ENCODE measurements at regions not wholly inside any gene's neighbourhood (a gene's known extent, or its start where the extent isn't known, plus 50 kb on each side); places are given as distances from the start of the nearest gene placed in this dataset.

DNA sequence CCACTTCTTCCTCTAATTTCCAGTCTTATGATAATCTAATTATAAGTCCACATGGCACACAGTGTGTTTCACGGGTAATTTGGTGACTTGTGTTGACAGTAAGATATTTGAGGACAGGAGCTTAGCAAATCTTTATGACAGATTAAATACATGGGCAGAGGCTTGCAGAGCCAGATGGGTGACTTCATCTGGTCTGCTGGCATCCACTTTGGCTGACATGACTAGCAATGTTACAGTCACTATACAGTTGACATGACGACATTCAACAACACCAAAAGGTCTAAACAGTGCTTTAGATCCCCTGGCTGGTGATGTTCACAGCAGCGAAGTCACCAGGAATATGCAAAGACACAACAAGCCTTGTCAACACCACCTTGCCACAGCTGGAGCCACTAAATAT is 147.2 kb downstream of the ETS2 start:
- DNase-seq: no peak

DNA sequence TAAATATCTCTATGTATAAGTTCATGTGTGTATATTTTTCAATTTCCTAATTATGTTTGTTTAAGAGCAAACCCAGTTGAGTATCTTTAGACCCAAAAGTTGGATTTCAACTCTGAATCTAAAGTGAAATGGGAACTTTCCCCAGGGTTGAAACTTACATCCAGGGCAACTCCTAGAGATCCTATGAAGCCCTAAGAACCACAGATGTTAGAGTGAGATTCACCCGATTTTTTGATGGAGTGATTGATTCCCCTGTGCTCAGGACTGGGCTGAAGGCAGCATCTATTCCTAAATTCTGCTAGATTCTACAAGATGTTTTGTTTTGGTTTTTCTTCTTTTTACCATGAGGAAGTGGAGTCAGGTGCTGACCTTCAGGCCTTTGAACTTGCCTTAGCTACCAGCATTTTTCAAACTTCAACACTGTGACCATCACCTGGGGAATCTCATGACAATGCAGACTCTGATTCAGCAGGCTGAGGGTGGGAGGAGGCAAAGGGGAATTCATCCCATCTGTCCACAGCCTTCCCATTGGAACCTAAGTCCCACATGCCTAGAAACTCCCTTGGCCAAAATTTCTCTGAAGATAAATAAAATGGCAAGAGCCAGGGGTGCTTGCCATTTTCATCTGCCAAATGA is 145.5 kb downstream of the ETS2 start:
- DNase-seq: no peak

DNA sequence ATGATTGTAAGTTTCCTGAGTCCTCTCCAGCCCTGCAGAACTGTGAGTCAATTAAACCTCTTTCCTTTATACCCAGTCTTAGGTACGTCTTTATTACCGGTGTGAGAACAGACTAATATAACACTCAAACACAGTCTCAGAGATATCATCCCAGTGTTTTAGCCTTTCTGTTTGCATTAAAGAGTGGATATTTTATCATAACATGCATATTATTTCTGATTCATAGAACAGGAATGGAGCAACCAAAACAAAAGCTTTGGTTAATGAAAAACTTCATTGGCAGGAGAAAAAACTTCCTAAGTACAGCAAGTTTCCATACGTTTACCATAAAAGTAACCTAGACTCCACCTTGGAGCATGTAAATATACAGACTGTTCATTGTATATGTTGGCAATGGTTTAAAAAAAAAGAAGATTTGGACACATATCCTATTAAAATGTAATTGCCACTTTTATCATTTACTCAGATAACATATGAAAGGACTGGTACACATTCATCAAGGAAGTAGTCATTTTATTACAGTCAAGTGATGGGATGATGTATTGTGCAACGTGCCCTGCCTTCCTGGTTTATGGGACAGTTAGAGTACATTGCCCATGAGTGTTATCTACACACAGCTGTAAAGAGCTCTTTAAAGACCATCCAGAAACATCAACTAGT is 144.8 kb downstream of the ETS2 start:
- no peak for DNase-seq

DNA sequence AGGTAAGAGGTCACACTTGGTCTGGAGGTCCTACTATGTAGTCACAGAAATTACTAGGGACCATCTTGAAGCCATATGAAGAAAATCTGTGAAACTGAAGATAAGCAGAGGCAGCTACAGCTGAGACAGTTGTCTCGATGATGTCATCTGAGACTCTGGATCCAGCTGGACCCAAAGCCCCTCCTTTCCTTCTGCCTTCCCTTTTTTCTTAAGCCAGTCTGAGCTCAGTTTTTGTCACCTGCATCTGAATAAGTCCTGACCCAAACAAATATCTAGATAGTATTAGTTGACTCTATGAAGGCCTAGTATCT is 143.3 kb downstream of the ETS2 start:
- DNase-seq: no peak

DNA sequence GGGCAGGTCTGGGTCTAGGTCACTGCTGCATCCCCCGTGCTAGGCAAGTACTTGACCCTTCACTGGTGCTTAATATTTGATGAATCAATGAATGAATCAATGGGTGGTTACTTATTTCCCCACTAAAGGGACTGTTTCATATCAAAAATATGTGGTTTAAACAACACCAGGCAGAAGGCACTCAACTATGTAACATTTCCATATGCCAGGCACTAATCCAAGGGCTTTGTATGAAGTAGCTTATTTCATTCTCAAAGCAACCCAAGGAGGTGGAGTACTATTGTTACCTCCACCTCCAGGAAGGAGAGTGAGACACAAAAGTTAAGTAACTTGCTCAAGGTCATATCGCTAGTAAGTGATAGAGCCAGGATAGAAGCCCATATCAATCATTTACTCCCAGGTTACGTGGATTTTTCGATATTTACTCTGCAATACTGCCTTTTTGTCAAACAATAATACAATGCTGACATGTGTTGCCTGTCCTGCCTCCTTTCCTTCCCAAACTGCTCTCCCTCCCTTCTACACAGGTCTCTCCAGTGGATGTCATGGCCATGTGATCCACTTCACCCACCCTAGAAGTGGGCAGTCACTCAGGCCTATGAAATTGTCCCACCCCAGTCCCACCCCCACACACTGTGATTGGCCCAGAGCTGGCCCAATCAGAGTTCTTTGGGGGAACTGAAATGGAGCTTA is 142.8 kb downstream of the ETS2 start:
- DNase-seq: no peak

DNA sequence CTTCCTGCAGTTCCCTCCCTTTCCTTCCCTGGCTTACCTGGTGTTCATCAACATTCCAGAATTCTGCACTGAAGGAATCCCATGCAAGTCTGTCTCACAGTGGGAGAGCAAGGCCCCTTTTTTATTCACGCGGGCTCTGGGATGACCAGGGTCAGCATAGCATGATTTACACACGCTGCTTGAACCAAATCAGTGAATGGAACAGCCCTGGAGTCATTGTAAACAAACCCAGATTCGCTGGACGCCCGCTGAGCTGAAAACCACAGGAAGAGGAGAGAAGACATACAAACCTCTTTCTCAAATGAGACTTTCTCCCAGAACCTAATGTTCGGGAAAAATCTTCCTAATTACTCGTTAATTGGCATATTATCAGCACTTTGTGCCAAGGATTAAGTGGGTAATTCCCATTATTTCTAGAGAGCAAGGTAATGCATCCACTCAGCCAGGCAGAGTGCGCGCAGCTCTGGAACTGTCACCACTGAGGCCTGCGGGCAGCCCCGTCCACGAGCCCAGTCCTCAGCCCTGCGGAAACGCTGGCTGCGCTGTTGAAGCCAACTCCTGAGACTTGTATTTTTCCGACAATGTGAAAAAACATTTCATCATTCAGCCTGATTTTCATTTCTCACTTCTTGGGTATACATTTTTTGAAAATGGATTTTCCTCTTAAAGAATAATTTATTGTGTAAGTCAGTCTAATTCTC is 140.0 kb downstream of the ETS2 start:
- no peak for DNase-seq

DNA sequence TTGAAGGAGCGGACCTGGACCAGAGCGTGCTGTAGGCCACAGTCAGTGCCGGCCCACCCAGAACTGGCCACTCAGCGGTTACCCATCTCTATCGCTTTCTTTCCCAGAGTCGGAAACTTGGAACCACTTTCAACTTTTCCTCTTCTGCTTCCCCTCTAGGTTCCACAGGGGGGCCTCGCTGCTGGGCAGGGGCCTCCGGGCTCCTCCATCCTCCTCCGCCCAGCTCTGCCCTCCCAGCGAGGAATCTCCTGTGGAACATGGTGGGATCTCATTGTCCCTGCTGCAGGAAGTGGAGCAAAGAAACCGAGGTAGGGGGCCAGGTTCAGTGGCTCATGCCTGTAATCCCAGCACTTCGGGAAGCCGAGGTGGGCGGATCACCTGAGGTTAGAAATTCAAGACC is 139.2 kb downstream of the ETS2 start:
- DNase-seq: no peak

DNA sequence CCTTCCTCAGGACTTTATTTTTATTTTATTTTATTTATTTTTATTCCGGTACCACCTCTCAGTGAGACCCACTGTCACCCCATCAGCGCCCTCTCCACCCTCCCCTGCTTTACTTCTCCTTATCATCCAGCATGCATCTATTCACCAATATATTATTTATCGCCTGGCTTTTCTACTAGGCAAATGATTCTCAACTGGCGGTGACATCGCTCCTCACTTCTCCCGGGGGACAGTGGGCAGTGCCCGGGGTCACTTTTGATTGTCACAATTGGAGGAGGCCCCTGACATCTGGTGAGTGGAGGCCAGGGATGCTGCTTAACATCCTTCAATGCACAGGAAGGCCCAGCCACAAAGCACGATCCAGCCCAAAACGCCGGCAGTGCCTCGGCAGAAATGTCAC is 138.7 kb downstream of the ETS2 start:
- DNase-seq: no peak

DNA sequence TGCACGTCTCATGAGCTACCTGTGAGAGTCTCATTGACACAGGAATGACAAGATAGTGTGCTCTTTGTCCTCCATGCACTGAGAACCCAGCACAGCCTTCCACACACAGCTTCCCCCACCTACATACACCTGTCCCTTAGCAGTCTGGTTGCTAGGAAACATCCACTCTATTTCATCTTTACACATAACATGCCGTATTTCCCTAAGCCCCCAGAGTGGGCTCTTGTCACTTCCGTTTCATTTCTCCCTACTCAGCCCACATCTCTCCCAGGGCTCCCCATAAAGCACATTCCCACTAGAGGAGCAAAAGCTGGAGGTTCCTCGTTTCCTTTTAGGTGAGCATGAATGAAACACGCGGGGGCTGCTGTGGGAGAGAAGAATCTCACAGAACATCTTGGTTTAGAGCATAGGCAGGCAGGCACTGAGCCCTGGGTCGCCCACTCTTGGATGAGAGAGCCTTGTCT is 137.1 kb downstream of the ETS2 start:
- DNase-seq: no peak

DNA sequence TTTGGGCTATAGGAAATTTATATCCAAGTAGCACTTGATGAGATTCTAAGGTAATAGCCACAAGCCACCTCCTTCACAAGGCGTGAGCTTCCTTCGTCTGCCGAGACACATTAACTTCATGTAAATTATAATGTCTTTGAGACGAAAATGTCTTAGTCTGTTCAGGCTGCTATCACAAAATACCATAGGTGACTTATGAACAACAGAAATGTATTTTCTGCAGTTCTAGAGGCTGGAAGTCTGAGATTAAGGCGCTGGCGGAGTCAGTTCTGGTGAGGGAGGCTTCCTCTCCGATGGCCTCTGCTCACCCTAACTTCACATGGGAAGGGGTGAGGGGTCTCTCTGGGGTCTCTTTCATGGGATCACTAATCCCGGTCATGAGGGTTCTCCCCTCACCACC is 133.0 kb downstream of the ETS2 start:
- DNase-seq: no peak

DNA sequence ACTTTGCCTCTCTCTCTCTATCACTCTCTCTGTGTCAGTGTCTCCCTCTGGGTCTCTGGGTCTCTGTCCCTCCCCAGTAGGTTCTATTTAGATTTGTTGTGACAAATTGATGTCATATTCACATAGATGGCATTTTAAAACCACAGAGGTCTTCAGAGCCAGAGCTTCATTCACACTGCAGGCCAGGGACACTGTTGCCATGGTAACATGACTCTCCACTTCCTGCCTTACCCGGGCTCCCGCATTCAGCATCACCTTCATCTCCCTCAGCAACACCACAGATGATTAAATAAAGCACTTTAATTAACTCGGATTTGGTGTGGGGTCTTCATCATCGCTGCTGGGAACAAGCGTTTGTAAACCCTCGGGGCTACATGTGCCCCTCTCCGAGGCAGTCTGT is 132.6 kb downstream of the ETS2 start:
- DNase-seq: no peak

DNA sequence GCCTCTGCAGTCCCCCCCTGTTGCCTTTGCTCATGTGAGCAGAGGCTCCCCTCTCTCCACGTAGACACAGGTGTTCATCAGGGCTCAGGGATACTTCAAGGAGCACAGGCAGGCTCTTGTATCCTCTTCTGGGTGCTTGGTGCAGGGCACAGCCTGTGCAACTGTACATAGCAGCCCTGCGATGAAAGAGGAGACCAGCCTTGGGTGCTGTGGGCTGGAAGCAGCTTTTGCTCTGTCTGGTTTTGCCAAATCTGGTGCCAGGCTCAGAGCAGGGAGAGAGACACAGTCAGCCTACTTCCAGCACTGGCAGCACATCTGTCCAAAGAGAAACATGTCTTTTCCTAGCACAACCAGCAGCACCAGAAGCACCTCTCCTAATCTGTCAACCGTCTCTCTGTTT is 132.1 kb downstream of the ETS2 start:
- no peak for DNase-seq

DNA sequence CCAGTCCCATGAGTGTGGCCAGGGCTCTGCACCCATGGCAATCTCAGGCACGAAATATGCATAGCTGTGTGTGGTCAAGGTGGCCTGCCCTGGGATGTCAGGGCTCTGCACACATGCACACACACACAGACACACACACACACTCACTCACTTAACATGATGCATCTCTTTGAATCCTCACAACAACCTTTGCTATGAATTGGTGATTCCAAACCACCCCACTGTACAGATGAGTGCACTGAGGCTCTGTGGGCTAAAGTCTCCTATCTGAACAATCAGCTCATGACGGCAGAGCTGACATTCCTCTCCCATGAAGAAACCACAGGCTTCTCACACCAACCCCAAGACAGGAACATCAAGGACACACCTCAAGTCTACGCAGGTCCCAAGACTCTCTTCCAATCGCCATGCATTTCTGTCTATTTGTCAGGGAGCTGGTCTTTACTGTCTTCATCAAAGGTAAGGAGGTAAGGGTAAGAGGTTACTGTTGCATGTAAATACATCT is 131.6 kb downstream of the ETS2 start:
- DNase-seq: no peak

DNA sequence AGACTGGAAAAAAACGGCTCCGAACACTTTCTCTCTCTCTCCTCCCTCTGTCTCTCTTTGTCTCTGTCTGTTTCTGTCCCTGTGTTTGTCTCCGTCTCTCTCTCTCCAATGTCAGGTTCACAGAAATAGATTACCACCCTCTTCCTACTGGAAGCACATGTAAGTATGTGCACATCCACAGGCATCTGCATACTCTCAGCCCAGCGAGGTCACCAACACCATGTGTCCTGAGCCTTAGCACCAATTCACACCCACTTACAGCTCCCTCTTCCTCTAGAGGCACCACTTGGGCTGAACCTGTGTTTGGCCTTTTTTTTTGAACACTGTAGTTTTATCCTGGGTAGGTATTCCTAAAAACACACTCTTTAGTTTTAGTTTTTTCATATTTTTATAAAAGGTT is 130.5 kb downstream of the ETS2 start:
- no peak for DNase-seq

DNA sequence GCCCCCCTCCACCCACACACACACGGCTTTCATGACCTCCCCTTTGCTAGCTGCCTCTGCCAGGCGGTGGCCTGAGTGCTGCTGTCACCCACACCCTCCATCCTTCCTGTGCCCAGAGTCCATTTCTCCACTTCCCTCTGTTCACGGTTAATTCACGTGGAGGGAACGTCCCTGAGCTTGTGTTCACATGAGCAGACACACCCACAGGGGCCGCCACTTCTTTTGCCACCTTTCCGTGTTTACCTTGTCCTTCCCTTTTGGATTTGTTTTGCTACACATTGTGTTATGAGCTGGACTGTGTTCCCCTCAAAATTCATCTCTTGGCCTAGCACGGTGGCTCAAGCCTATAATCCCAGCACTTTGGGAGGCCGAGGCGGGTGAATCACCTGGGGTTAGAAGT is 128.0 kb downstream of the ETS2 start:
- no peak for DNase-seq

DNA sequence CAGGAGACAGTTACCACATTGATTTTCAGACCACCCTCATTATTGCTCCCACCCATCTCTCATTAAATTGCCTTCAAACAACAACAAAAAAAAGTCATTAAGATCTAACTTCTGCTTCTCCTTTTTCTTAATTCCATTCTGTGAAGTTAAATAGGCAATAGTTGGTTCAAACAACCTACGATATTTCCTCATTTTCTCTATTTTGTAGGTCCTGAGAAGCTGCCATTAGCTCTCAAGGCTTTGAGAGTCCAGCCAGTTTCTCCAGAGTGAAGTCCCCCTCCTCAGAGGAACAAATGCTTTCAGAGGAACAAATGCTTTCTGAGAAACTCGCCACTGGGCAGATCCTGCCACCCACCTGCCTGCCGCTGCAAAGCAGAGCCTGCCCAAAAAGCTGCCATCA is 125.6 kb downstream of the ETS2 start:
- no peak for DNase-seq

DNA sequence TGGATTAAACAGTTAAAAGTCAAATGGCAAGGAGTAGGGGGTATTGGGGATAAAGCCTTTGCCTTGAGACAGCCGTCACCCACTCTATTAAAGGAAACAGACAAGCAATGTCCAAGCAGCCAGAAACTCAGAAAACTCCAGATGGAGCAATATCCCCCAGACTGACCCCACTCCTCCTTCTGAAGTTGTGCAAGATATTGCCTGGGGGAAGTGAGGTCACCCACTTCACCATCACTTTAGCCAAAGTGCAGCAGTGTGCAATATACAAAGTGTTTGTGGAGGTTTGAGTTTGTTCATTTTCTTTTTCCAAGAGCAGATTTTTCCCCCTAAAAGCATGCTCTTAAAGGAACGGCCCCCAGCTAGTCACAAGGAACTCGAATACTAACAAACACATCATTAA is 125.1 kb downstream of the ETS2 start:
- DNase-seq: no peak

DNA sequence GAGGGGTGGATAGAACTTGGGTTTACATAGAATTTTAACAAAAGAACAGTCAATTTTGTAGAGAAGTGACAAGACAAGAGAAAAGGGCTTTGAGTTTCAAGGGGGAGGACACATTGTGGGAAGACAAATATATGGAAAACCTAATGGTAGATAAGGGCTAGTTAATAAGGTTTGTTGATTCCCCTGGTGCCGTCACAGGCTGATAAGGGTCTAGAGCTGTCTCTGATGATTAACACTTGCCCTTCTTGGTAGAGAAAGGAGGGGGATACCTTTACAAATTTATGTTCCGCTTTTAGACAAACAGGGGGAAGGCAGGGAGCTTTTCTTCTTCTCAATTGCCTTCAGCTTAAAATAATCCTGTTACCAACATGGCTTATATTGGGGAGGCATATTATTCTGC is 124.3 kb downstream of the ETS2 start:
- no peak for DNase-seq

DNA sequence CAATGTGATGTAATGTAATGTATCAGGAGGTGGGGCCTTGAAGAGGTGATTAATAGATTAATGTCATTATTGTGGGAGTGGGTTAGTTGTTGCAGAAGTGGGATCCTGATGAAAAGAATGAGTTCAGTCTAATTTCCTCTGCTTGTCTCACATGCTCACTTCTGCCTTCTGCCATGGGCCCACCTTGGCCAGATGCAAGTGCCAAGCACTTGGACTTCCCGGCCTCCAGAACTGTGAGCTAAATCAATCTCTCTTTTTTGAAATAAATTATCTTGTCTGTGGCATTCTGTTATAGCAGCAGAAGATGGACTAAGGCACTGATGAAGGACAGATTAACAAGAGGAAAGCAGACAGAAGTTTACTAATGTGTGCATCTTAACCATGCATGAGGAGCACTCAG is 123.9 kb downstream of the ETS2 start:
- DNase-seq: no peak

DNA sequence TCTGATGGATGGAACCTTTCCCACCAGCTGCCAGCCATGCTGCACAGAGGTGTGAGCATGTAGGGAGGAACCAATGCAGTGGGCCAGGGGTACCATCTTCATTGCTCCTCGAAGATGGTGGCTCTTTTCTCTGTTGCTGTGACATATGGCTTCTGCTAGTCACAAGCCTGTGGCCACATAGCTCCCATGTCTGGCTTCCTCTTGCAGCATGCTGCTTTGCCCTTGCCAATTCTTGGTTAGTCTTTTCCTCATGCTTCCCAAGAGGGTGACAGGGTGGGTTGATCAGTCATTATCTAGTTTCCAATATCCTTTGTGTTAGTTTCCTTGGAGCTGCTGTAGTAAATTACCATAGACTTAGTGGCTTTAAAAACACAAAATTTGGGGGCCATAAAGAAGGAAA is 123.4 kb downstream of the ETS2 start:
- no peak for DNase-seq

DNA sequence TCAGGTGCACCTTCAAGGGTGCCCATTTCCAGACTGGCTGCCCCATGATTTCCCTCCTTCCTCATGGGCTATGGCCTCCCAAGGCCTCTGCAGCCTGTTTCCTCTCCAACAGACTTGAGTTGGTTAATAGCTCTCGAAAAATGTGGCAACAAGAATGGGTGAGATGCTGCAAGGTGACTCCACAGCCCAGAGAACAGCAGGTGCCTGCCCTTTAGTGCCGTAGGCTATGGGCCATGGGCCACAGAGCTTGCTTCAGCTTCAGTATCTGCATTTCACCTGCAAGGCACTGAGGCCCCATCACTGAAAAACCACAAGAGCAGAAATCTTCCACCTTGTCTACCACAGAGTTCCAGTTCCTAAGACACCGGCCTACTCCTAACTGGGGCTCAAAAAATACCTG is 122.0 kb downstream of the ETS2 start:
- no peak for DNase-seq

DNA sequence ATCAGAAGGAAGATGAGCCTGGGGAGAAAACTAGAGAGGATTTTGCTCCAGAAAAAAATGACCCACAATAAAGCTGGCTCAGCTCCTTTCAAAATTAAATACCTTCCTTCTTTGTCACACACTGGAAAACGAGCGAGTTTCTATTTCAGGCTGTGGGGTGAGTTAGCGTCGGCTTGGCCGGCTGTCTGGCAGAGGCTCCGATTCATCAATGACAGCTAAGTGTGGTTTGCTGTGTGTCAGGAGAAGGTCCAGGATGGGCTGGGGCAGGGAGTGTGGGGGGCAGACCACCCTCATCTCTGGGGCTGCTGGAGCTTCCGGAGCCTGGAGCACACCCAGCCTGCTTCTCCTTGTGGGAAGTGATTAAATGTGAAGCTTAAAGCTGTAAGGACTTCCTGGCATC is 120.2 kb downstream of the ETS2 start:
- DNase-seq: no peak

DNA sequence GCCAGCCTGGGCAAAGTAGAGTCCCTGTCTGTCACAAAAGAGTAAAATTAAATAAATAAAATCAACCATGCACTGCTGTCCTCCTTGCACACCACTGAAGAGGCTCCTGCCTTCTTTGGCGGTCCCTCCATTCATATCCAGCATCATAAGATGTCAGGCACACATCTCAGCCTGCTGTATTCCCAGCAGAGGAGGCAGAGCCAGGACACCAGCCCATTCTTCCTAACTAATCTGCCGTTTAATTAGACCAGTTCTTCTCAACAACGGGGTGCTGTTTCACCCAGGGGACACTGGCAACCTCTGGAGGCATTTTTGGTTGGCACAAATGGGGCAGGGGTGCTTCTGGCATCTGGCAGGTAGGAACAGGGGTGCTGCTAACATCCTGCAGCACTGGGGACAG is 119.7 kb downstream of the ETS2 start:
- no peak for DNase-seq

DNA sequence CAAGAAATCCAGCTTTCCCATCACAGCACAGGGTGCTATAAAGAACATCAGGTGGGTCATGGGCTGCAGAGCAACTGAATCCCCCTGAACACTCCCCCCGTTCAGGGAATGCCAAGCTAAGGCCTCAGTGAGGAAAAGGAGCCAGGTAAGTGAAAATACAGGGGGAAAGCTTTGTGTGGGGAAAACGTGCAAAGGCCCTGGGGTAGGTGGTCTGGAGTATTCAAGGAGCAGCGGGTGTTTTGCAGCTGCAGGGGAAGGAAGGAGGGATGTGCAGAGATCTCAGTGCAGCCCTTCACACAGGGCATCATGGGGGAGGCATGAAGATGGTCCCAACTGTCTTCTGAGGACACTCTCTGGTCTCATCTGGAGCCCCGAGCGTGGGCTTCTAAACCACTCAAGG is 119.2 kb downstream of the ETS2 start:
- DNase-seq: no peak

All from NCI-H1930 (cell line).